Midbrain (tissue), 1 donor: ENCODE measurements at regions not wholly inside any gene's neighbourhood (a gene's known extent, or its start where the extent isn't known, plus 50 kb on each side); places are given as distances from the start of the nearest gene placed in this dataset.
"Not testable (repeated sequence)": the region's sequence is repeated elsewhere in the genome, so short reads cannot be mapped to it uniquely, and the experiment has no call there.

Source experiments
- DNase-seq: peaks from one replicate; lab custom pipeline; 2025; lab: John Stamatoyannopoulos, UW

DNA sequence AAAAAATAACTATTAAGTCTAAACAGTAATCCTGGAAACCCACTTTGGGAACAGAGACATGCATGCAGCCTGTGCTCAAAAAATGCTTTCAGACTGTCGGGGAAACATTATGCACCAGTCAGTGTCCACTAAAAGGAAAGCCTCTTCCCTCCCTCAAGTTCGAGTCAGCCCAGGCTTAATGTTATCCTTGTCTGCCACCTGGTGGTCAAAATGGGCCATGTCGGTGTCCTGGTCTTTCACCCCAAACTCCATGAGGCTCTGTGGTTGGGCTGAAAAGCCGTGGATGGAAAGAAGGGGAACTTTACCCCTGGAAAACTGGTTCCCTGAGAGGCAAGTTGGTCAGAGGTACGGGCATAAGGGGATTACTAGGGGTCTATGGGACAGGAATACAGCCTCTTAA is 88.4 kb upstream of the ZNF492 start:
- peak; percentile 58 for DNase-seq

DNA sequence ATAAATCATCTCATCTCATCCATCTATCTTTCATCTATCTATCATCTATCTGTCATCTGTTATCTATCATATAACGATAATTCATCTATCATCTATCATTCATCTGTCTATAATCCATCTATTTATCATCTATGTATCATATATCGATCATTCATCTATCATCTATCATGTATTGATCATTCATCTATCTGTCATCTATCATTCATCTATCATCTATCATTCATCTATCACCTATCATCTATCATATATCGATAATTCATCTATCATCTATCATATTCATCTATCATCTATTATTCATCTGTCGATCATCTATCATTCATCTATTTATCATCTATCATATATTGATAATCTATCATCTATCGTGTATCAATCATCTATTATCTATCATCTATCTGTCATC is 100.4 kb upstream of the ZNF492 start:
- no peak for DNase-seq

DNA sequence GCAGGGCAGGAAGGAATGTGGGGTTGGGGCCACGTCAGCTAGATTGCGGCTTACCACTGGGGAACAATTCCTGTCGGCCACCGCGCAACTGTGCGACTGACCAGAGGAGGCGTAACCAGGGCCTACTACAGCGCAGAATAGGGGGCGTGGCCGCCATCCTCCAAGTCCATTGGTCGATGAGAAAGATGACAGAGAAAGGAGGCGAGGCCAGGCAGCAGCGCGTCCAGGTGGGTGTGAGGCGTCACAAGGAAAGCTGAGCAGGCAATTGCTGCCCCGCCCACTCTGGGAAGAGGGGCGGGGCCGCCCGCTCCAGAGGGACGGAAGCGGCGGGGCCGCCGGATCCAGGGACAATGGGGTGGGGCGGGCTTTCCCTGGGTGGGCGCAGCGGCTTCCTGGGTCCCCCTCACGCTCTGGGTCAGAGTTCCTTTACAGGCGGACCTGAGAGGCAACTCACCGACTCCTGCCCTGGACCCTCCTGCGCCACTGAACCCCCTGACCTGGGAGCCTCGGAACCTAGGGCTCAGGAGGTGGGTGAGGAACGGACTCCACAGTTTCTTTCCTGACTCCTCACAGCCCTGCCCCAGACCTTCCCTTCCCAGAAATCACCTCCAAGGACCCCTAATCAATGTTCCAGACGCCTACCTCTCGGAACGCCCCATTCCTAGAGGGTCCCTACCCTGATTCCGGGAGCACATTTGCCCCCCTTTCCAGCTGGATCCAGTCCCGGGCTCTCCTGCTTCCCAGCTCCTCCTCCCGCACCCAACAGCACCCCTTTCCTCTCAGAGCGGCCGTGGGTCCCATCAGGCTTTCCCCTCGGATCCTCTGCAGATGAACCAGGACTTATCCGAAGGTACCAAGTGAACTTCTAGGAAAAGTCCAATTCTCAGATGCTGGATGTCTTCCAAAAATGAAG is 101.5 kb upstream of the ZNF492 start:
- DNase-seq, result peak; percentile 29

DNA sequence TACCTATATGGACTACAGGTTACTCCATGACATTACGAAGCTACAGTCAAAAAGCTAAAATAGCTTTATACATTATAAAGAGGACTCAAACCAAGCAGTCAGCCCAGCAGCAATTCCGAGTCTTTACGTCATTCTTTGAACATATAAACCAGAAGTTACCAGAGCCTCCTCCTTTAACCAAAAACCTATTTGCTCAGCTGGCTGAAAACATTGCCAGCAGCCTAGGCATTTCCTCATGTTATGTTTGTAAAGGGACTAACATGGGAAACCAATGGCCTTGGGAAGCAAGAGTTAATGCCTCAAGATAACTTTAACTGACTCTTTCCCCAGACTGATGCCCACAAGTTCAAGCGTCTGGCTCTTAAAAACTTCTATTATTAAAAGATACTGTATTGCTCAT is 104.1 kb upstream of the ZNF492 start:
- DNase-seq, result no peak

DNA sequence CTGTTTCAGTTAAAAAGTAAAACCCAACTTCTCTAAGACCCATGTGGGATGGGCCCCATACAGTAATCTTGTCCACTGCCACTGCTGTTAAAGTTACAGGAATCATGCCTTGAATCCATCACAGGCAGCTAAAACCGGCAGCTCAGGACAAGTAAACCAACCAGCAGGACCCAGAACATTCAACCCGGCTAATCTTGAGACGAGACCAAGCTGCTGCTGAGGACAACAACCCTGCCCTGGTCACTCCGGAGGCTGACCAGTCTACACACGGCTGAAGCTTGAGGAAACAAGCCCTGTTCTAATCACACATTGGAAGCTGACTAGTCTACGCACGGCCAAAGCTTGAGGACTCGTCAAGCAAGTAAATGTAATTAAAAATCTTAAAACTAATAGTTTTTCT is 105.2 kb upstream of the ZNF492 start:
- no peak for DNase-seq

DNA sequence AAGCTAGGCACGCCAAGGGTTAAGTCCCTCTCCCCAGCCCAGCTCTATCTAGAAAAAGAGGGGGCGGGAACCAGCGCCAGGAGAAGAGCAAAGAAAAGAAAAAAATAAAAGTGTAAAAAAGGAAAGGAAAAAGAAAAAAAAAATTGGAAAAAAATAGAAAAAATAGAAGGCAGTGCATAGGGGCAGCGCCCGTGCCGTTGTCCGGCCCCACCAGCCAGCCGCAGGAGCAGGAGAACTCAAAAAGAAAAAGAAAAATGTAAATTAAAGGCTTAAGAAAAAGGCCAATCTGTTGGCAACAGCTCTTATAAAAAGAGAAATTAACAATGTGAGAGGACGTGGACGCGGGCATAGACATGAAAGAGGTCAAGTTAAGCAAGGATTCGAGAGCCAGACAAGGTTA is 105.4 kb upstream of the ZNF98 start:
- DNase-seq, result no peak

DNA sequence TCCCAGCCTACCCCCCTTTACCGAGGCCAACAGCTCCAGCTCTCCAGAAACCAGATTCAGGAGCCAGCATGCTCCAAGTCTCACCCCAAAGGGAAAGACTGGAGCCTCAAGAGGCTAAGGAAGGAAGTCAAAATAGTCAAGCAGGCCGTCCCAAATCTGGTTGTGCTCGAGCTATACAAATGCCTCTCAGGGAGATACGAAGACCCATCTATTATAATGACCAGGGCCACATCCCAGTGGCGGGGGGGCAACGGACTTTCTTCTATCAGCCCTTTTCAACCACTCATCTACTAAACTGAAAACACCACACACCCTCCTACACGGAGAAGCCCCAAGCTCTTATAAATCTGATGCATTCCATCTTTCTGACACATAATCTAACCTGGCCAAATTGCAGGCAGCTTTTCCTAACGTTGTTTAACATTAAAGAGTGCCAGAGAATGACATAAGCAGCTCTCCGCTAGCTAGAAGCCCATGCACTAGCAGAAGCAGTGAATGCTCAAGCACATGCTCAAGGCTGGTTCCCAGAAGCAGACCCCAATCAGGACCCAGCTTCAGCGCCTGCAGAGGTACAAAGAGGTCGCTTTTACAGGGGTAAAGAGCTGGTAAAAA is 104.6 kb upstream of the ZNF98 start:
- DNase-seq, result no peak

DNA sequence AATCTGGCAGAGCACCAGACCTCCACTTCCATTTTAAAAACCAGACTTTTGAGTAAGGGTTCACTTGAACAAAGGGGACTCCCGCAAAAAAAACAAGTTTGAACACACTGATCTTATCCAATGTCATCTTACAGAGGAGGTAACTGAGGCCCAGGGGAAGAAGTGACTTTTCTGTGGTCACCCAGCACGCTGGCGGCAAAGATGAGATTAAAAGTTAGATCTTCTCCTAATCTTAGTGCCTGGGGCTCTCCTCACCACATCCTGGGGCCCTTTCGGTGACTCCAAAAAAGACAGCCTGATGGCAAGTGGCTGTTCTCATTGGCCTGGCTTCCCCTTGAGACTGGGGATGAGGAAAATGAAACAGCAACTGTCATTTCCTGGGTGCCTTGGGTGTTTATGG is 101.8 kb upstream of the ZNF98 start:
- DNase-seq, result no peak

DNA sequence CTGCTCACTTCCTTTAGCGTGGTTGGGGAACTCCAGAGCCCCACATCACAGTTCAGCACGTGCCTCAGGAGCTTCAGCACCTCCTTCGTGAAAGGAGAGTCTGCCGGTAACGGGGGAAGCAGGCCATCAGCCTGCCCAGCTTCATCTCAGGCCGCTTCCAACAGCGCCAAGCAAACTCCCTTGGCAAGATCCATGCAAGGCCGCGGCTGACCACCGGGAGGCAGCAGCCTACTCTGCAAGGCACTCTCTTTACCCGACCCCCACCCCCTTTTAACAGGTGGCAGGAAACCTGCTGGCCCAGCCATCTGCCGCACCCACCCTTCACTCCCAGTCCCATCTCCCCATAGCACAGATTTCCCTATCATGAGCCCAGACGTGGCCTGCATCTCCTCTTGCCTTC is 97.4 kb upstream of the ZNF98 start:
- not testable (repeated sequence) for DNase-seq

DNA sequence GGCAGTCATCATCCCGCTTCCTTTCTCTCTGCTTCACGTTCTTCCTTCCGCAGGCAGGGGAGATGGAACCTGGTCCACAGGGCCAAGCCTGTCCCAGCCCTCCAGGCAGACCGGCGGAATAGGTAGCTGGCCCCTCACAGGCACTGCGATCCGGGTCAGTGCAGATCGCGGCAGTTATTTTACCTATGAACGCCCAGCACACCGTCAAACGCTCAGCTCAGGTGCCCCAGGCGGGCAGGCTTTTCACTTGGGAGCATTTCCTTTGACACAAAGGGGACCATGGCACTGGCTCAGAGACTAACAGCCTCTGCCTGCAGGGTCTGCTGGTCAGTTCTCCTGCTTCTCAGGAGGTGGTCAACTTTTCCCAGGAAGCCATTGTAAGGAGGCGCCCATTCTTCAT is 97.0 kb upstream of the ZNF98 start:
- DNase-seq, result no peak

DNA sequence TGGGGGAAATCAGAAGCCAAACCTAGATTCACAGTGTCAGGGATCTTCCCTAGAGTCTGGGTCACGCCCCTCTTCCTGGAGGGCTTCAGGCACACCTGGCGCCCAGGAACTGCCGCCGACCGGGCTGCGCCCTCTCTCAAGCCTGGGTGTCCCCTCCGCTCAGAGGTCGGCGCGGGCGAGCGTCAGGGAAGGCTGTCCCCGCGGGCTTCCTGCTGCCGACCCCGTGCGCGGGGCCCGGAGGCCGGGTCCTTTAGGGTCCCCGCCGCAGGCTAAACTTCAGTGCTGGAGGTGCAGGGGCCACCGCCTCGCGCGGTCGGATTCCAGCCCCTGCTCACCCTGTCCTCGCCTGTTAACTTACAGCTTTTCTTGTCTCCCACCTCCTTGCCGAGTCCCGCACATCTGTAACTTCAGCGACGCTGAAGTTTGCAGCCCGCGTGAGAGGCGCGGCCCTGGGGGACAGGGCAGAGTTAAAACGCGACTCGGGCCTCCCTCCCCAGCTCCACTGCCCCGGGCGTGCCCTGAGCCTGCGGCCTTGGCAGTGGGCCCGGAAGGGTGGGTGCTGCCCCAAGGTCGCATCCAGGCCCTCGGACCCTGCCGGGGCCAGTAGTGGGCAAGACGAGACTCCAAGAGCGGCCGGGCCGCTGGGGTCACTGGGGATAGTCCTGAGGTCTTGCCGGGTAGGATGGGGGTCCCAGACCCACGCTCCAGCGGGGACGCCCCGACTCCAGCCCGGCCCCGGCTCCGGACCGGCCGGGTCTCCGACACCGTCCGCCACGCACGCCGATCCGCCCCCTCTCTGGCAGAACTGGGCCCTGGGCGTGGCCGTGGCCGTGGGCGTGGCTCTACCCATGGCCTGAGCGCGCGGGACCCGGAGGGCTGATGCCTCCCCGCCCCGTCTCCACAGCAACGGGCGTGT is 95.6 kb upstream of the ZNF98 start:
- no peak for DNase-seq

DNA sequence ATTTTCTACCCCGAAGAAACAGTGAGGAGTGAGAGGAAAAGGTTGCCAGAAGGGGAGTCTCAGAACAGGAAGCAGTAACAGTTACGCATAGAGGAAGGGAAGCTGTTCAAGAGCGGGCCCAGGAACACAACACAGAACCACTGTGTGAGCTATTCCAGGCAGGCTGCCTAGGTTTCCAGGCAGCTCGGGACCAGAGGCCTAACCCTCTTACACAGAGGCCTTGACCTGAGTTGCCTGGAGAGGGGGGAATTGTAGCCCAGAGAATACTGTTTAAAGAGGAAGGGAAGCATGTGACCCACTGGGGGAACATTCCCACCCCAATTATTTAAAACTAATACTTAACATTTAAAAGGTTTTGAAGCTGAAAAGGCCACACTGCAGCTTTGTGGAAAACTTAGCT is 93.3 kb upstream of the ZNF98 start:
- DNase-seq, result no peak

DNA sequence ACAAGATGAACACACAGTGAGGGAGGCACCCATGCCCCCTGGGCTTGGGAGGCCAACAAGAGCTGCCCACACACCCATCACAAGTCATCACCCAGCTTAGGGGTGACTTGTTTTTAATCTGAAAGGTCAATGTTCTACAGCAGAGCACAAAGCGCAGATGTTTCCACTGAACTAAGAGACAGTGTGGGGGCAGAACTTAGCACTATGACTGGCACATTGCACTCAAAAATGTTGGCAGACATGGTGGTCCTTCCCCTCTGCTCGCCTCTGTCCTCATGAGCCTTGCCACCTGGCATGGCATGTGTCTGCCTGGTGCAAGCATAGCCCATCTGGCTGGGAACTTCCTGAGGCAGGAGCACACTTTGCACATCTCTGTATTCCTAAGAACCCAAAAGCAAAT is 81.4 kb upstream of the ZNF98 start:
- no peak for DNase-seq

DNA sequence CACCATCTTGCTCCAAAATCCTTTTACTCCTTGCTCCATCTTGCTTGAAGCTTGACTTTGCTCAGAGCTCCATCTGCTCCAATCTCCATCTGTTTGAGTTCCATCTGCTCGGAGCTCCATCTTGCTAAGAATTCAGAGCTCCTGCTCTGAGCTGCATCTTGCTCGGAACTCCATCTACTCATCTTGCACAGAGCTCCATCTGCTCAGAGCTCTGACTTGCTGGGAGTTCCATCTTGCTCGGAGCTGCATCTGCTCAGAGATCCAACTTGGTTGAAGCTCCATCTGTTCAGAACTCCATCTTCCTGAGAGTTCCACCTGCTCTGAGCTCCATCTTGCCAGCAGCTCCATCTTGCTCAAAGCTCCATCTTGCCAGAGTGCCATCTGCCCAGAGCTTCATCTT is 80.6 kb upstream of the ZNF98 start:
- no peak for DNase-seq

DNA sequence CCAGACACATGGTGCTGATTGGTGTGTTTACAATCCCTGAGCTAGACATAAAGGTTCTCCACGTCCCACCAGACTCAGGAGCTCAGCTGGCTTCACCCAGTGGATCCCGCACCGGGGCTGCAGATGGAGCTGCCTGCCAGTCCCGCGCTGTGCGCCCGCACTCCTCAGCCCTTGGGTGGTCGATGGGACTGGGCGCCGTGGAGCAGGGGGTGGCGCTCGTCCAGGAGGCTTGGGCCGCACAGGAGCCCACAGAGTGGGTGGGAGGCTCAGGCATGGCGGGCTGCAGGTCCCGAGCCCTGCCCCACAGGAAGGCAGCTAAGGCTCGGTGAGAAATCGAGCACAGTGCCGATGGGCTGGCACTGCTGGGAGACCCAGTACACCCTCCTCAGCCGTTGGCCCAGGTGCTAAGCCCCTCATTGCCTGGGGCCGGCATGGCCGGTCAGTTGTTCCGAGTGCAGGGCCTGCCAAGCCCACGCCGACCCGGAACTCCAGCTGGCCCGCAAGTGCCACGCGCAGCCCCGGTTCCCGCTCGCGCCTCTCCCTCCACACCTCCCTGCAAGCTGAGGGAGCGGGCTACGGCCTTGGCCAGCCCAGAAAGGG is 76.8 kb upstream of the ZNF98 start:
- not testable (repeated sequence) for DNase-seq

DNA sequence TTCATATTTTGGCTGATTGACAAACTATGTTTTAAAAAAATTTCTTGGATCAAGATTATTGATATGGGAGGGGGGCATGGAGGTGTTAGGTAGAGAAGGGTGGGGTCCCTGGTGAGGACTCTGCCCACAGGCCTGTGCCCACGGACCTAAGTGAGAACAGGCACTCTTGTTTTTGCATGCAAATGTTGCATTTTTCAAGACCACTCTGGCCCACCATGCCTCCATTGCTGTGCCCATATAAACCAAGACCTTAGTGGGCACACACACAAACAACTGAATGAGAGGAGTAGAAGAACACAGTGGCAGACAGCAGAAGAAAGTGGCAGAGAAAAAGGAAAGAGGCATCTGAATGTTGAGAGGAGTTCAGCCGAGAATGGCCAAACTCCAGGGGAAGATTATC is 69.6 kb upstream of the ZNF98 start:
- no peak for DNase-seq

DNA sequence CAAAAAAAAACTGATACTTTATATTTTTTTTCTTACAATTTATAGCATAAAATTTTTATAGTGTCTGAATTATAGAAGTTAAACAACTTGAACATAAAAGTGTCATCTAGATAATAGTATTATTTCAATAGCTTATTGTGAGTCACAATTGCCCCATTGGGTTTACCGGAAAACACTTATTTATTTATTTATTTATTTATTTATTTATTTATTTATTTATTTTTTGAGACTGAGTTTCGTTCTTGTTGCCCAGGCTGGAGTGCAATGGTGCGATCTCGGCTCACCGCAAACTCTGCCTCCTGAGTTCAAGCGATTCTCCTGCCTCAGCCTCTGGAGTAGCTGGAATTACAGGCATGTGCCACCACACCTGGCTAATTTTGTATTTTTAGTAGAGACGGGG is 61.4 kb upstream of the ZNF98 start:
- not testable (repeated sequence) for DNase-seq

DNA sequence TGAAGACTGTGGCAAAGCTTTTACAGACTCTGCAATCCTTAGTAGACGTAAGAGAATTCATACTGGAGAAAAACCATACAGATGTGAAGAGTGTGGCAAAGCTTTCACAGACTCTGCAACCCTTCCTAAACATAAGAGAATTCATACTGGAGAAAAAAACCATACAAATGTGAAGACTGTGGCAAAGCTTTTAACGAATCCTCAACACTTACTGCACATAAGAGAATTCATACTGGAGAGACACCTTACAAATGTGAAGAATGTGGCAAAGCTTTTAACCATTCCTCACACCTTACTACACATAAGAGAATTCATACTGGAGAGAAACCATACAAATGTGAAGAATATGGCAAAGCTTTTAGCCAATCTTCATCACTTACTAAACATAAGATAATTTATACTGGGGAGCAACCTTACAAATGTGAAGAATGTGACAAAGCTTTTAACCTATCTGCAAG is 50.1 kb upstream of the ZNF98 start:
- no peak for DNase-seq
